NCI-H187 (cell line): ENCODE measurements at regions not wholly inside any gene's neighbourhood (a gene's known extent, or its start where the extent isn't known, plus 50 kb on each side); places are given as distances from the start of the nearest gene placed in this dataset.
"Not testable (repeated sequence)": the region's sequence is repeated elsewhere in the genome, so short reads cannot be mapped to it uniquely, and the experiment has no call there.

Experiments
- DNase-seq, 2 experiments: peaks; one replicate each; lab custom pipeline; 2025; lab: John Stamatoyannopoulos, UW

DNA sequence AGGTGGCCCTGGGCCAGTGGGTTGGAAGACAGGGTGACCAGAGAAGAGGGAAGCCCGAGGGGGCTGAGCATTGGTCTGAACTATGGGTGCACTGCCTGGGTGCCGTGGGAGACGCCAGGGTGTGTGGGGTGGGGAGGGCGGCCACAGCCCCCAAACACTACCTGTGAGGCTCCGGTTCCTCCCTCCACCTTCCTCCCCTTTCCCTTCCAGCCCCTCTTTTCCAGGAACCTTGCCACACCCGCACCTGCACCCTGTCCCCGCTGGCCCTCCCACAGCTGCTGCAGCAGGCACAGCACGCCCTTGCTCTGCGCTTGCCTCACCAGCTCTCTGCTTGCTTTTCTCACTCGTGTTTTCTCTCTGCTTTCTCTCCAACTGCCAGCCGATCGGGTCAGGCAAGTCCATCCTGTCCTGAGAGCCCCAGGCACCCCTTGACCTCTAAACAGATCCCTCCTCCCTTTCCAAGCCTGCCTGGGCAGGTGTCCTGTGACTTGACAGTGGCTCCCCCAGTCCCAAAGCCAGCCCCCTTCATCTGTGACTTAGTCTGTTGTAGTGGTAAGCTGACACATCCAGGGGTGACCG is 193.7 kb downstream of the MSX2 start:
- DNase-seq, result no peak

DNA sequence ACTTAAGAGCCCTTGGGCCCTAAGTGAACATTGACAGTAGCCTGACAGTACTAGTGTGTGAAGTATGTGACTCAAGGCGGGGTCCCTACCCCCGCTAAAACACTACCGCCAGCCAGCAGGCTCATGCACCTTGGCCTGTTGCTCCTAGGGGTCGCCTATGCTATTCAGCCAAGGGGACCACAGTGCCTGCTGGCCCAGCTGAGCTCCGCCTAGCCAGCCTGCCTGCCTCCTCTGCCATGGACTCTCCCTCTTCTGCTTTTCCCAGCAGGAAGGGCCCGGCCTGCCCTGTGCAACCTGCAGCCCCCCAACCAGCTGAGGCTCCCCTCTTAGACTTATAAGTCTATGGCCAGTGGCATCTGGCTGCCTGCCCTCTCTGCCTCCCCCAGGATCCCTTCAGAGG is 193.1 kb downstream of the MSX2 start:
- DNase-seq, result not testable (repeated sequence)

- not testable (repeated sequence) for DNase-seq
Measured at GRCh38 chr5:174916924-174917323, 192.5 kb downstream of the MSX2 start.

GRCh38 chr5:174916227-174916626 is 191.8 kb downstream of the MSX2 start:
- no peak for DNase-seq

DNA sequence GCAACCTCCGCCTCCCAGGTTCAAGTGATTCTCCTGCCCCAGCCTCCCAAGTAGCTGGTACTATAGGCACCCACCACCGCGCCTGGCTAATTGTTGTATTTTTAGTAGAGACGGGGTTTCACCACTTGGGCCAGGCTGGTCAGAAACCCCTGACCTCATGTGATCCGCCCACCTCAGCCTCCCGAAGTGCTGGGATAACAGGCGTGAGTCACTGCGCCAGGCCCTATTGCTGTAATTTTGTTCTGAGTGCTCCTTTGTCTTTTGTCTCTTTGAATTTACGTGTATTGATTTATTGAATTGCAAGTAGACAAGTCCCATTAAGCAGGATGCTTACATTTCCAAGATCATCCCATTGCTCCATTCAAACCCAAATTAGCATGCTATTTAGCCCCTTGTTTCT is 186.7 kb downstream of the MSX2 start:
- no peak for DNase-seq

GRCh38 chr5:174910245-174910737 is 185.9 kb downstream of the MSX2 start:
- peak; percentile 29 to 50 for DNase-seq

- DNase-seq, result no peak
Measured at GRCh38 chr5:174903172-174903732, 178.9 kb downstream of the MSX2 start.

DNA sequence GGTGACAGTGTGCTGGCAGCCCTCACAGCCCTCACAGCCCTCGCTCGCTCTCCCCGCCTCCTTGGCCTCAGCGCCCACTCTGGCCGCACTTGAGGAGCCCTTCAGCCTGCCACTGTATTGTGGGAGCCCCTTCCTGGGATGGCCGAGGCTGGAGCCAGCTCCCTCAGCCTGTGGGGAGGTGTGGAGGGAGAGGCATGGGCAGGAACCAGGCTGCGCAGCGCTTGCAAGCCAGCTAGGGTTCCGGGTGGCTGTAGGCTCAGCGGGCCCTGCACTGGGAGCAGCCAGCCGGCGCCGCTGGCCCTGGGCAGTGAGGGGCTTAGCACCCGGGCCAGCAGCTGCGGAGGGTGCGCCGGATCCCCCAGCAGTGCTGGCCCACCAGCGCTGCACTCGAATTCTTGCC is 177.0 kb downstream of the MSX2 start:
- no peak for DNase-seq

GRCh38 chr5:174900240-174900865 is 176.0 kb downstream of the MSX2 start:
- DNase-seq, result no peak

DNA sequence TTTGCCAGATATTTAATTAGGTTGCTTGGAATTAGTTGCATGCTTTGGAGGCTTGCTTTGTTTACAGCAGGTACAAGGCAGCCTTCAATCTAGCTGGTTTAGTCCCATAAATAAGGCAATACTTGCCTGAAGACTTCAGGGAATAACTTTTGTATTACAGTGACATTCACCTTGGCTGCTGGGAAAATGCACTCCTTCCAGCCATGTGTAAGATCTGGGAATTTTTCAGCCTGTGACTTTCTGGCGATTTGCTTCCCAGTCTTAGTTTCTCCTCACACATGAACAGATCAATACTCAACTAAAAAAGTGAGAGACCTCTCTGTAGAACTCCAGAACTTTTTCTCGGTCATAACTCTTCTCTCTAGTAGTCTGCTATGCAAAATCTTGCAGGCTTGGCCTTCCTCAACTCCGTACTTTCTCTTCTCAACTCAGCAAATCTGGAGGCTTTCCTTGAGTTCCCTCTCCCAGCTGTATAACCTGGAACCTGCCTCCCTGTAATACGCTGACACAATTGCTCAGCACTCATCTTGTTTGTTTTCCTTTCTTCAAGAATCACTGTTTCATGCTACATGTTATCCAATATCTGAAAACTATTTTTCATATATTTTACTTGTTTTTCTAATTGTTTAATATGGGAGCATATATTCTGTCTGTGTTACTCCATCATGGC is 173.0 kb downstream of the MSX2 start:
- no peak for DNase-seq

DNA sequence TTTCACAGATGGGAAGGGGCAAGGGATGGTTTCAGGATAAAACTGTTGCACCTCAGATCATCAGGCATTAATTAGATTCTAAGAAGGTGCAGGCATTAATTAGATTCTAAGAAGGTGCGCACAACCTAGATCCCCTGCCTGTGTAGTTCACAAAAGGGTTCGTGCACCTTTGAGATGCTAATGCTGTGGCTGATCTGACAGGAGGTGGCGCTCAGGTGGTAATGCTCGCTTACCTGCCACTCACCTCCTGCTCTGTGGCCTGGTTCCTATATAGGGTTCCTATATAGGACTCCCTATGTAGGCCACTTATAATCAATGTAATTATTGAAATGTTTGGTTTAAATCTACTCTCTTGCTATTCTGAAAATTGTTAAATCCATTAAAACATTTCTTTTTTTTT is 171.0 kb downstream of the MSX2 start:
- no peak for DNase-seq

DNA sequence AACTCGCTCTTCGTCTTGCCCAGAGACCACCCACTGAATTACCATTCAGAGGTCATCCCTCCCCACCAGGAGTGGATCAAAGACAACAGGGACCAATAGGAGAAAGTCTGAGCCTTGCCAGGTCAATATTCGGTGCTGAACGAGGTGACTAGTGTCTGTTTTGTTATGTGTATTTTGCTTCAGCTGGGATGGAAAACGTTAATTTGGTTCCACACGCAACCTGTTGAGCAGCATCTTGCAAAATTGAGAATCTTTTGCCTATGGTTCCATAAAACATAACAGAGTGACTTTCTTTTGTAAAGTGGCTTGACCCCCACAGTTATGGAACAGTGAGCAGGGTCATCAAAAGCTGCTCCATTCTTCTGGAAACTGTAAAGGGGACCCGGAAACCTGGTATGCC is 168.4 kb downstream of the MSX2 start:
- no peak for DNase-seq

GRCh38 chr5:174880412-174881200 is 156.2 kb downstream of the MSX2 start:
- DNase-seq, result not testable (repeated sequence)

DNA sequence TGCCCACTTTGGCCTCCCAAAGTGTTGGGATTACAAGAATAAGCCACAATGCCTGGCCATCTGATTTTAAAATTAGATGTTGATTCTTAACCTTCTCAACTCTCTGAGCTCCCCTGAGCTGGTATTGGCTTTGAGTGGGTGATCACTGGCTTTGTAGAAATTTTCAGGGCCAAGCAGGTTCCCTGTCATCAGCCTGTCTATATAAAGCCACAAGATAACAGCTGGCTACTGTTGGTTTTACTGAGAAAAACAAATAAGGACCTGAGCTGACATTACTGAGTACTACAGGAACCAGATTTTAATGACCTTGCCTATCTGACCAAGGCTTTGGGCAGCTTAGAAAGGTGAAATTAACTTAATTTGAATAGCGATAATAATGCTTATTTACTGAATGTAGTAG is 153.6 kb downstream of the MSX2 start:
- DNase-seq, result no peak

- DNase-seq, result no peak
Measured at GRCh38 chr5:174872271-174872670, 147.9 kb downstream of the MSX2 start.

DNA sequence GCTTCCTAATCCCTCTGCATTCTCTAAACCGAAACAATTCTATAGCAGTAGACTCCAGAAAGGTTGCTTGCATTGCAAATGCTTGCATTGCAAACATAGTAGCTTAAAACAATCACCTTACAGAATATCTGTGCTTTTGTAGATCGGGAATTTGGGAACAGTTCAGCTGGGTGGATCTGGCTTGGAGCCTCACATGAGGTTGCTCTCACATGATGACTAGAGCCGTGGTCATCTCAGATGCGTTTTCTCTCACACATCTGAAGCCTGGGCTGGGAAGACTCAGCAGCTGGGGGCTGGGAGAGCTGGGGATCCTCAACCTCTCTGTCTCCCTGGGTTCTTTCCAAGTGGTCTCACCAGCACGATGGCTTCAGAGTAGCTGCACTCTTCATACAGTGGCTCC is 127.8 kb downstream of the MSX2 start:
- no peak for DNase-seq

DNA sequence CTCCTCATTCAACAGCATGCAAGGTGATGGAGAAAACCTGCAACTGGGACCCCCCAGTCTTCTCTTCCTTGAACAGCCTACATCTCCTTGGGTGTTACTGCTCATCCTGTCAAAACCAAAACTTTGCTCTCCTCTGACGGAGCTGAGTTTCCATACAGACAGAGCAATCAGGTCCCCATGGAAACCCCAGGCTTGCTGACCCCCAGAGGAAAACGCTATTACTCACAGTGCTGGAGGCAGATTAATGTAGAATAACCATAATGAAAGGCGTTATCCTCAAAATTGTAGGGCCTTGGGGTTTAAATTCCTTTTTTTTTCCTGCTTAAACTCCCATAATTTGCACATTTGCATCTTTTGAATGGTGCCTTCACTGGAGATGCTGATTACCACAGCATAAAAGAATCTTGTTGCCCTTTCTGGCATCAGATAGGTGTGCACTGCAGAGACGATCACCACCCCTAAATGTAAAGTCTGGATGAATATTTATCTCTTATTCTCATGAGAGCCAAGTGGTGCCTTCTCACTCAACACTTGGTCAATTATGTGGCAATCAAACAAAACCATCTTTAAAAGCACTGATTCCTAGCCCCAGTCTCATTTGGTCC is 126.3 kb downstream of the MSX2 start:
- no peak for DNase-seq

DNA sequence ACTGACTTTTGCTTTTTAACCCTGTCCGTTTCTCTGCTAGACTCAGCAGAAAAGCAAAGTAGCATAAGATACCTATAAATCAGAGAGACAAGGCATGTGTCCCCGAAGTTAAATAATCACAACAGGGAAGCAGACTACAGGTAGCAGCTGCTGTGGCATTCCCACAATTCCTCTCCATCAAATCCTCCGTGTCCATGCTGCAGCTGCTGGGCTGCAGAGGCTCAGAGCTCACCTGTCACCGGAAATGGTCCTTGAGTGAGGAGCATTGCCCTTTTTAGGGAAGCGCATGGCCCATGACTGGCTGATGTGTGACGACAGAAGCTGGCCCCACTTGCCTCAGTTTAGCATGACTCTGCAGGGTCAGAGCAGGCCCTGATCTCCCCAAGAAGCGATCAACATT is 125.0 kb downstream of the MSX2 start:
- DNase-seq, result peak in 1 of 2 experiments; percentile 28

DNA sequence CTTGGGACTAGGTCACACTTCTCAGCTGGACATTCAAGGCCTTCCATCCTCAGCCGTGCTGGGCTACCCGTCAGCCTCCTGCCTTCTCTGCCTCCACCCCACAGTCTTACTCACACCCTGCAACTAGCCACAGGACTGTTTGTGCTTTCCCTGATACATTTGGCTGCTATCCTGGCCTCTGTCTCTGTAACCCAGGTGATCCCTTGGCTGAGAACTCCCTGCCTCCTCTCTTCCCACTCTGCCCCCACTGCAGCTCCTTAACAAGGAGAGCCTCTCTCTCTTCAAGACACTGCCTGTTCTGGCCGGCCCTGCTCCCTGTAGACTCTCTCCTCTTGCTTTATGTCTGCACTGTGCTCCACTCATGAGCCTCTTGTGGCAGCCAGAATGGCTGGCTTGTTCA is 120.6 kb downstream of the MSX2 start:
- DNase-seq, result no peak

DNA sequence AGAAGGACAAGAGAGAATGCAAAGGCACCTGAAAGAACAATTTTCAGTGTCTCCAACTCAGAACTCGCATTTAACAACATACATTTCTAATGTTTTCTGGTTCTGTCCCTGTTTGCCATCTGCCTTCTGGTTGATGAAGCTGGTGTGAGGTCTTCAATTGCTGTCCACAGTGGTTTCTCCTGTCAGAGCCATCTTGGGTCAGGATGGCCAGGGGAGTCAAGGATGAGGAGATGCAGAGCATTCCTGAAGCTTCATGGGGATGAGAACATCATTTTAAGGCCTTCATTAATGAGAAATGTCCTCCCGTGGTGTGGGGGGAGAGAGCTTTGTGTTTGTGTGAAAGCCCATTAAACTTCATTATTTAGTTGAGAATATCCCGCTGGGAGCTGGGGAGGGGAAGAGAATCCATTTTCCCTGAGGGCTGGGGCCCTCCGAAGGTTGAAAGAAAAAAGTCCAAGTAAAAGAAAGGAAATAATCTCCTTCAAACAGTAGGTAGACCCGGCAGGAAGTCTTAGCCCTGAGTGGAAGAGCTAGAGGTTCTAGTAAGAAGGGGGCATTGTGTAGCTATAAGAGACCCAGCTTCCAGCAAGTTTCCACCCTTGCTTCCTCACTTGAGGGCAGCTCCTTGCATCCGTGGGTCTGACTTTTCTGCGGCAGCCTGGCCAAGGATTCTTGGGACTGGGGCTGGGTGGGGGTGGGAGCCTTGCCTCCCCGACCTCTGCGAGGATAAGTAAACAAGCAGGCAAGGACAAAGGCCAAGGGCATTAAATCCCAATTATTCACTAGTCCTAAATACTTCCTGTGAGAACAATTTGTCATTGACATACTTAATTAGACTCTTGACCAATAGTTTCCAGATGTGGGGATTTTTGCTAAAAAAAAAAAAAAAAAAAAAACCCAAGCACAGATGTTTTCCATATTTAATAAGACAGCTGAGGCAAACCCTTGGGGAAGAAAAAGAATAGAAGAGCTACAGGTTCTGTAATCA is 119.2 kb downstream of the MSX2 start:
- DNase-seq, result no peak

DNA sequence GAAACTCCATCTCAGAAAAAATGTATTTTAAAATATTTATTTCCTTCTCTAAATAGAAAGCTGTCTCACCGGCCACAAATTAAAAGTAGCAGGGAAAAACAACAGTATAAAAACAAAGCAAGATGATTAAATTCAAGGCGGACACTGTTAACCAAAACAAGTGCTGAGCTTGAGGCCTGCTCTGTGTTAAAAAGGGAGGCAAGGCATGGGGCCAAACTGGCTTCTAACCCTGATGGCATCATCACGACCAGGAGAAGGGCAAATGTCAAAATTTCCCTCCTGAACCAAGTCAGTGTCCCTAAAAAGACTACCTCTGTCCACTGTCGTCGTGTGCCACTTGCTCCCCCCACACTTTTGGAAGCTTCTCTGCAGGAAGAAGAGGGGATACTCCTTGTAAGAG is 116.1 kb downstream of the MSX2 start:
- DNase-seq, result no peak
